A673 (cell line): ENCODE measurements at regions not wholly inside any gene's neighbourhood (a gene's known extent, or its start where the extent isn't known, plus 50 kb on each side); places are given as distances from the start of the nearest gene placed in this dataset.

ENCODE experiments used
- BruUV-seq: library from RNA; stranded (reverse); fragments of 400-500 nt; replicated peaks from 2 replicates; lab custom pipeline; 2021; lab: Mats Ljungman, UMichigan
- CTCF ChIA-PET: fragments of 300-600 bp; sonication (Branson Sonifier 250); formaldehyde crosslinking; loops from one replicate; lab custom pipeline; 2022; ENCODE audit warnings: antibody characterized with exemption; lab: Charles Lee
- POLR2A ChIA-PET: fragments of 300-600 bp; sonication (Branson Sonifier 250); formaldehyde crosslinking; loops from one replicate; lab custom pipeline; 2022; ENCODE audit warnings: antibody characterized with exemption; ENCODE audit not compliant: low non-redundant PET; lab: Charles Lee
- DNase-seq: peaks from one replicate; pipeline ENCODE4 v3.0.0-alpha.2; 2015; ENCODE audit warnings: low spot score
- H3K27ac ChIP-seq: fragments of 200-600 bp; sonication (generic); 2 replicates; pipeline ENCODE4 v1.5.1; 2016; ENCODE audit warnings: mixed run types, low read depth, mild to moderate bottlenecking, mixed read lengths, antibody characterized with exemption, low read length; ENCODE audit not compliant: poor library complexity, severe bottlenecking
- H3K27me3 ChIP-seq: fragments of 200-600 bp; sonication (generic); replicated peaks from 2 replicates; pipeline ENCODE4 v1.6.1; 2017; ENCODE audit warnings: mixed run types, low read depth, mild to moderate bottlenecking, mixed read lengths, antibody characterized with exemption, low read length; ENCODE audit not compliant: insufficient read depth, poor library complexity
- H3K36me3 ChIP-seq: fragments of 200-600 bp; sonication (generic); 2 replicates; pipeline ENCODE4 v1.6.1; 2016; ENCODE audit warnings: mixed run types, mild to moderate bottlenecking, mixed read lengths, antibody characterized with exemption, low read length; ENCODE audit not compliant: insufficient read depth, poor library complexity, severe bottlenecking
- H3K4me1 ChIP-seq: fragments of 200-600 bp; sonication (generic); 2 replicates; pipeline ENCODE4 v1.6.1; 2017; ENCODE audit warnings: mixed run types, mild to moderate bottlenecking, mixed read lengths, antibody characterized with exemption, low read length; ENCODE audit not compliant: insufficient read depth, poor library complexity, severe bottlenecking
- H3K4me3 ChIP-seq: fragments of 200-600 bp; sonication (generic); 2 replicates; pipeline ENCODE4 v1.5.1; 2016; ENCODE audit warnings: low read depth, mixed run types, mild to moderate bottlenecking, mixed read lengths, low read length; ENCODE audit not compliant: poor library complexity, severe bottlenecking
- H3K9me3 ChIP-seq: fragments of 200-600 bp; sonication (generic); 2 replicates; pipeline ENCODE4 v1.6.1; 2016; ENCODE audit warnings: mixed run types, low read depth, mild to moderate bottlenecking, mixed read lengths, antibody characterized with exemption, low read length; ENCODE audit not compliant: poor library complexity, severe bottlenecking
- EZH2 ChIP-seq: fragments of 200-600 bp; sonication (generic); IDR thresholded peaks from 2 replicates; pipeline ENCODE4 v1.6.1; 2017; ENCODE audit warnings: borderline replicate concordance, low read depth, mild to moderate bottlenecking, mixed read lengths, antibody characterized with exemption, low read length; ENCODE audit not compliant: poor library complexity, severe bottlenecking
- intact Hi-C: fragments of 100-400 bp; cut with micrococcal nuclease; formaldehyde crosslinking; loops from one replicate; pipeline ENCODE4 v1.10.0; 2022; ENCODE audit not compliant: unreplicated experiment
- TF ChIP-seq, protein P1 (sequence below): fragments of 300-800, 200-600 bp; sonication (generic); conservative IDR thresholded peaks from 2 replicates; pipeline ENCODE4 v1.5.1; 2017; ENCODE audit warnings: low read depth, mild to moderate bottlenecking, antibody characterized with exemption, low read length, moderate library complexity, mixed read lengths

DNA sequence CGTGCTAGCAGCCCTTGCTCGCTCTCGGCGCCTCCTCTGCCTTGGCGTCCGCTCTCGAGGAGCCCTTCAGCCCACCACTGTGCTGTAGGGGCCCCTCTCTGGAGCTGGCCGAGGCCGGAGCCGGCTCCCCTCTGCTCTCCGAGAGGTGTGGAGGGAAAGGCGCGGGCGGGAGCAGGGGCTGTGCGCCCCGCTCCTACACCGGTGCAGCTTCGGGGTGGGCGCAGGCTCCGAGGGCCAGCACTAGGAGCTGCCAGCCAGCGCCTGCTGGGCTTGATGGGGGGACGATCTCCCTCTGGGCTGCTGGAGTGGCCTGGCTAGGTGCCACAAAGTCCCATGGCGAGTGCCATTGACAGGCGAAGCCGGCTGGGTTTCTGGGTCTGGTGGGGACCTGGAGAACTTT lies 365.5 kb downstream of the SLITRK1 start:
- Histone ChIP-seq H3K9me3 (no peaks in the 10 kb centered on the region), H3K27me3 (no peaks in the 10 kb centered on the region), H3K36me3 (no peaks in the 10 kb centered on the region), H3K27ac (no peak overlapping the region), H3K4me3 (no peak overlapping the region), H3K4me1 (no peaks in the 10 kb centered on the region)
- TF ChIP-seq, protein P1, sequence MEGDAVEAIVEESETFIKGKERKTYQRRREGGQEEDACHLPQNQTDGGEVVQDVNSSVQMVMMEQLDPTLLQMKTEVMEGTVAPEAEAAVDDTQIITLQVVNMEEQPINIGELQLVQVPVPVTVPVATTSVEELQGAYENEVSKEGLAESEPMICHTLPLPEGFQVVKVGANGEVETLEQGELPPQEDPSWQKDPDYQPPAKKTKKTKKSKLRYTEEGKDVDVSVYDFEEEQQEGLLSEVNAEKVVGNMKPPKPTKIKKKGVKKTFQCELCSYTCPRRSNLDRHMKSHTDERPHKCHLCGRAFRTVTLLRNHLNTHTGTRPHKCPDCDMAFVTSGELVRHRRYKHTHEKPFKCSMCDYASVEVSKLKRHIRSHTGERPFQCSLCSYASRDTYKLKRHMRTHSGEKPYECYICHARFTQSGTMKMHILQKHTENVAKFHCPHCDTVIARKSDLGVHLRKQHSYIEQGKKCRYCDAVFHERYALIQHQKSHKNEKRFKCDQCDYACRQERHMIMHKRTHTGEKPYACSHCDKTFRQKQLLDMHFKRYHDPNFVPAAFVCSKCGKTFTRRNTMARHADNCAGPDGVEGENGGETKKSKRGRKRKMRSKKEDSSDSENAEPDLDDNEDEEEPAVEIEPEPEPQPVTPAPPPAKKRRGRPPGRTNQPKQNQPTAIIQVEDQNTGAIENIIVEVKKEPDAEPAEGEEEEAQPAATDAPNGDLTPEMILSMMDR = no peak
- TF ChIP-seq EZH2 = no peak
- no peak for DNase-seq
- ChIA-PET POLR2A (no interaction called here), CTCF (no interaction called here)
- intact Hi-C loops = no loop called here
- no TSS peak for BruUV-seq

DNA sequence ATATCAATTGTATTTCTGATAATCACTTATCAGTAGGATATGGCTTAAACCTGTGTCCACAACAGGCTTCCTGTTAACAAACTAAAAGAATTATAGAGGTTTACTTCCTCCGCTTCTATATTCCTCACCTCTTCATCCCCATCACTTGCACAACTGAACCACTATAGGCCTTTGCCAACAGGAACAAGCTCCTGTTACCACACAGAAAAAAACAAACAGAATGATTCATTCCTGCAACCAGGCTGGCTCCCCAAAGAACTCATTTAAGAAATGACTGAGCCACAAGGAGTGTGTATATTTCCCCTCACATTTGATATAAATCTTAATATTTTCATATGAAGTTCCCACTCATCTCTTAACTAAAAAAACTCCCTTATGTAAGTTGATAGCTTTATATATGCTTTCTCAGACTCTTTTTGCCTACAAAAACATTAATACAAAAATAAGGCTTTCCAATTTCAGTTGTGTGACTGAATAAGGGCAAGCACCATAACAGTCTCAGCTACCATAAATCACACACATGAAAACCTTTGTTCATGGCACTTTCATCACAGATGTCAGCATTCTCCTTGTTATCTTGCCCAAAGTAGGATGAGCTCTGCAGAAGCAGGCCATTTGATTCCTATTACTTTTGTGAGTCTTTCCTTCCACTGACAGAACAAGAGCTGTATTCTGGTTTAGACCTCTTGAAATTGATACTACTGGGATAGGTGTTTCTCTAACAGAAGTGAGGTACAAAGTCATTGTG lies 366.8 kb downstream of the SLITRK1 start:
- H3K27me3 ChIP-seq = no peaks in the 10 kb centered on the region
- no peaks in the 10 kb centered on the region for H3K9me3 ChIP-seq
- CTCF ChIA-PET = no interaction called here
- no peak overlapping the region for H3K27ac ChIP-seq
- POLR2A ChIA-PET = no interaction called here
- H3K4me3 ChIP-seq = no peak overlapping the region
- no peaks in the 10 kb centered on the region for H3K4me1 ChIP-seq
- intact Hi-C loops = no loop called here
- H3K36me3 ChIP-seq = no peaks in the 10 kb centered on the region
- BruUV-seq = no TSS peak
- DNase-seq = no peak
- TF ChIP-seq, protein P1 = no peak
- TF ChIP-seq EZH2 = no peak

DNA sequence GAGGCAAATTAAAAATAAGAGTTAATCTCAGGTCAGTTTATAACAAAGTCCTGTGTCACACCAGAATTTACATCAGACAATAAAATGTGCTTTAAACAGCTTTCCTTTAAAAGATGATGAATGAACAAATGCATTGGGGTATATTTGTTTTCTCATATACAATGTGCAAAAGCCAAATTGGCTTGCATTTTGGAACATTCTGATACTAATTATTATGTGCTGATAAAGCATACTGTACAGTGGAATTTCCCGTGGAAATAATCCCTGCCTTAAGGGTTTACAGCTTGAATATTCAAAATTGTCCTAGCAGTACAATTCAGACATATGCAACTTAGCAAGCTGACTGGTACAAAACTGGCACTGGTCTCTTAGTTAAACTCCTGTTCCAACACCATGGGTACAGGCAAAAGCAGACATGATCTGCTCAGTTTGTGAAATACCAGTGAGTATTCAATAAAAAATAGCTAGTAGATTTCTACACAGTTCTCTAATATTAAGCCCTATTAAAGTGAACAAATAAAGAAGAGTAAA lies 373.4 kb downstream of the SLITRK1 start:
- H3K36me3 ChIP-seq = no peaks in the 10 kb centered on the region
- H3K27ac ChIP-seq = no peak overlapping the region
- no TSS peak for BruUV-seq
- CTCF ChIA-PET = no interaction called here
- H3K4me3 ChIP-seq = no peak overlapping the region
- no peaks in the 10 kb centered on the region for H3K4me1 ChIP-seq
- no peak for DNase-seq
- POLR2A ChIA-PET = no interaction called here
- no peaks in the 10 kb centered on the region for H3K9me3 ChIP-seq
- intact Hi-C loops = no loop called here
- H3K27me3 ChIP-seq = no peaks in the 10 kb centered on the region
- TF ChIP-seq, protein P1 = no peak
- no peak for TF ChIP-seq EZH2
